GM11168 (cell line): ENCODE measurements at regions not wholly inside any gene's neighbourhood (a gene's known extent, or its start where the extent isn't known, plus 50 kb on each side); places are given as distances from the start of the nearest gene placed in this dataset.
"Not testable (repeated sequence)": the region's sequence is repeated elsewhere in the genome, so short reads cannot be mapped to it uniquely, and the experiment has no call there.

Source experiments
- in situ Hi-C: fragments of 300-500 bp; cut with MboI; formaldehyde crosslinking; loops from one replicate; pipeline ENCODE4 v1.12.0; 2022; ENCODE audit warnings: low sequenced_read_pairs; ENCODE audit not compliant: unreplicated experiment

- in situ Hi-C loops = no loop called here
Measured at GRCh38 chr13:88176231-88176630, 505.1 kb downstream of the SLITRK5 start.

- in situ Hi-C loops = no loop called here
Measured at GRCh38 chr13:88183440-88183839, 512.3 kb downstream of the SLITRK5 start.

- in situ Hi-C loops = no loop called here
Measured at GRCh38 chr13:88188986-88189385, 517.8 kb downstream of the SLITRK5 start.

GRCh38 chr13:88189728-88190127 lies 518.6 kb downstream of the SLITRK5 start:
- in situ Hi-C loops = no loop called here

- in situ Hi-C loops = no loop called here
Measured at GRCh38 chr13:88196106-88196505, 524.9 kb downstream of the SLITRK5 start.

- in situ Hi-C loops = no loop called here
Measured at GRCh38 chr13:88217372-88217771, 546.2 kb downstream of the SLITRK5 start.

- in situ Hi-C loops = no loop called here
Measured at GRCh38 chr13:88217883-88218282, 546.7 kb downstream of the SLITRK5 start.

- in situ Hi-C loops = no loop called here
Measured at GRCh38 chr13:88223958-88224357, 552.8 kb downstream of the SLITRK5 start.

GRCh38 chr13:88235441-88235840 lies 564.3 kb downstream of the SLITRK5 start:
- in situ Hi-C loops = no loop called here

- in situ Hi-C loops = no loop called here
Measured at GRCh38 chr13:88246239-88246638, 575.1 kb downstream of the SLITRK5 start.

- in situ Hi-C loops = no loop called here
Measured at GRCh38 chr13:88248393-88248792, 577.2 kb downstream of the SLITRK5 start.

- in situ Hi-C loops = no loop called here
Measured at GRCh38 chr13:88257706-88258105, 586.5 kb downstream of the SLITRK5 start.

GRCh38 chr13:88263808-88264207 lies 592.6 kb downstream of the SLITRK5 start:
- in situ Hi-C loops = no loop called here

- in situ Hi-C loops = no loop called here
Measured at GRCh38 chr13:88281841-88282240, 610.7 kb downstream of the SLITRK5 start.

- in situ Hi-C loops = no loop called here
Measured at GRCh38 chr13:88285329-88285728, 614.2 kb downstream of the SLITRK5 start.

- in situ Hi-C loops = no loop called here
Measured at GRCh38 chr13:88288326-88288725, 617.2 kb downstream of the SLITRK5 start.

GRCh38 chr13:88291731-88292130 lies 620.6 kb downstream of the SLITRK5 start:
- in situ Hi-C loops = not testable (repeated sequence)

GRCh38 chr13:88294368-88294767 lies 623.2 kb downstream of the SLITRK5 start:
- in situ Hi-C loops = no loop called here

- in situ Hi-C loops = no loop called here
Measured at GRCh38 chr13:88303157-88303556, 632.0 kb downstream of the SLITRK5 start.

- in situ Hi-C loops = no loop called here
Measured at GRCh38 chr13:88303605-88304004, 632.4 kb downstream of the SLITRK5 start.

GRCh38 chr13:88314496-88314895 lies 643.3 kb downstream of the SLITRK5 start:
- in situ Hi-C loops = no loop called here

GRCh38 chr13:88329066-88329465 lies 657.9 kb downstream of the SLITRK5 start:
- in situ Hi-C loops = no loop called here

GRCh38 chr13:88339271-88339741 lies 668.1 kb downstream of the SLITRK5 start:
- in situ Hi-C loops = no loop called here
